ENCODE measurements at regions not wholly inside any gene's neighbourhood (a gene's known extent, or its start where the extent isn't known, plus 50 kb on each side); places are given as distances from the start of the nearest gene placed in this dataset.

- no peak for DNase-seq
Observed at GRCh38 chr18:77940566-77940965, 690.9 kb downstream of the GALR1 start.

- DNase-seq = no peak
Observed at GRCh38 chr18:77944533-77944932, 694.9 kb downstream of the GALR1 start.

- DNase-seq = no peak
Observed at GRCh38 chr18:77948567-77948966, 698.9 kb downstream of the GALR1 start.

GRCh38 chr18:77949355-77949973 is 699.8 kb downstream of the GALR1 start:
- DNase-seq = no peak

GRCh38 chr18:77959248-77959647 is 709.6 kb downstream of the GALR1 start:
- no peak for DNase-seq

- DNase-seq = no peak
Observed at GRCh38 chr18:77960791-77961410, 711.3 kb downstream of the GALR1 start.

- DNase-seq = no peak
Observed at GRCh38 chr18:77967071-77967470, 717.4 kb downstream of the GALR1 start.

- no peak for DNase-seq
Observed at GRCh38 chr18:77967791-77968190, 718.1 kb downstream of the GALR1 start.

GRCh38 chr18:77969972-77970371 is 720.3 kb downstream of the GALR1 start:
- DNase-seq = no peak

GRCh38 chr18:77970814-77971213 is 721.2 kb downstream of the GALR1 start:
- DNase-seq = no peak

GRCh38 chr18:77973745-77974144 is 724.1 kb downstream of the GALR1 start:
- no peak for DNase-seq

GRCh38 chr18:77974329-77974728 is 724.7 kb downstream of the GALR1 start:
- DNase-seq = no peak

GRCh38 chr18:77977331-77977730 is 727.7 kb downstream of the GALR1 start:
- no peak for DNase-seq

- DNase-seq = no peak
Observed at GRCh38 chr18:77980275-77980674, 730.6 kb downstream of the GALR1 start.

- DNase-seq = no peak
Observed at GRCh38 chr18:77981874-77982273, 732.2 kb downstream of the GALR1 start.

GRCh38 chr18:77983270-77983669 is 733.6 kb downstream of the GALR1 start:
- DNase-seq = no peak

GRCh38 chr18:77984178-77984577 is 734.5 kb downstream of the GALR1 start:
- DNase-seq = no peak

- DNase-seq = no peak
Observed at GRCh38 chr18:77984833-77985232, 735.2 kb downstream of the GALR1 start.

GRCh38 chr18:77985526-77986281 is 736.1 kb downstream of the GALR1 start:
- no peak for DNase-seq

GRCh38 chr18:77990131-77990530 is 740.5 kb downstream of the GALR1 start:
- DNase-seq = no peak

GRCh38 chr18:77990901-77991300 is 741.3 kb downstream of the GALR1 start:
- no peak for DNase-seq

- no peak for DNase-seq
Observed at GRCh38 chr18:77992057-77992456, 742.4 kb downstream of the GALR1 start.

GRCh38 chr18:77993188-77993981 is 743.7 kb downstream of the GALR1 start:
- DNase-seq = no peak
